IPS-NIHi11 (cell line): ENCODE measurements at regions not wholly inside any gene's neighbourhood (a gene's known extent, or its start where the extent isn't known, plus 50 kb on each side); places are given as distances from the start of the nearest gene placed in this dataset.

Source experiments
- DNase-seq: peaks from one replicate; pipeline ENCODE4 v3.0.0; 2012; ENCODE audit warnings: mixed read lengths, low spot score

GRCh38 chr1:47703156-47703825 lies 265.4 kb downstream of the FOXD2 start:
- DNase-seq, result no peak

DNA sequence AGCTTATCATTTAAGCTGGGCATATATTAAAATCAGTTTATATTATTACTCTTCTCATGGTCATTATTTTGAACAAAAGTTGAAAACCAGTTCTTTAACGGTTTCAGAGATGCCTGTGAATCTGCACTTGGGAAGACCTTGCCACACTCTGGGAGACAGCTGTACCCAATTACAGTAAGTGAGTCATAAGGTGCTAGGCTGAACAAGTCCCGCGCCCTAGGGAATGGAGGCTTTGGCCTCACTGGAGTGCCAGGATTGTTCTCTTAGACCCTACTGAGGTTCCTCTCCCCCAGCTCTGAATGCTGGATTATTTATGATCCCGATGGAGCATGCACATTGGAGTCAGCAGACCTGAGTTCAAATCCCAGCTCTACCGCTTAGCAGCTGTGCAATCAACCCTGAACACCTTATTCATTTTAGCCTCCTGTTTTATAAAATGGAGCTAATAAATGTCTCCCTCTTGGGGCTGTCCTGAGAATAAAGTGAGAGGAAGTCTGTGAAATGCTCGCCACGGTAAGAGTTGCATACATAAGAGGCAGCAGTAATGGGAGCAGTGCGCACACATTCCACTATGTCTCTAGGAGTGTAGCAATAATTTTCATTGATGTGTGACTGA lies 266.2 kb downstream of the FOXD2 start:
- no peak for DNase-seq

DNA sequence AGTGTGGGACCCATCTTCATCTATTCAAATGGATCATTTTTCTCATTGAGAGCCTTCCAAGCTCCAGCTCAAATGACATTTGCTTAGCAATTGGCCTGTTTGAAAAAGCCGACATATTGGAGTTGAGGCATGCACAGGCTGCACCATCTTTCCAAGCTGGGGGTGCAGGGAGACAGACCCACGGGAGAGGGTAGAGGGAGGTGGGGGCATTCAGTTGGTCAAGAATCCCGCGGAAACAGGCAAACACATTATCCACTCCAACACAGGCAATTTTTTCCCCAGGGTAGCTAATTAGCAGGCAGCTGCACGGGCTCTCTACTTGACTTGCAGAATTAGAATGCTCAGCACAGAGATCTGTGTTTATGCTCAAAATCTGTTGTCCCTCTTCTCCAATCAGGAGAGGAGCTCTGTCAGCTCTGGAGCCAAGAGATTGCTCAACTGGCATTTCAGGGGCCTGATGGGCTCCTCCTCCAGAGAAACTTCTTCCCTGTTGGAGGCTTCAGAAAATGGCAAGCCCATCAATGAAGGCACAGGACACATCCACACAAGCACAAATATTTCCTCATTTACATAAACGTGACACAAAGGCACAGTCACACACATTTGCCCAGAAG lies 267.8 kb downstream of the FOXD2 start:
- no peak for DNase-seq

DNA sequence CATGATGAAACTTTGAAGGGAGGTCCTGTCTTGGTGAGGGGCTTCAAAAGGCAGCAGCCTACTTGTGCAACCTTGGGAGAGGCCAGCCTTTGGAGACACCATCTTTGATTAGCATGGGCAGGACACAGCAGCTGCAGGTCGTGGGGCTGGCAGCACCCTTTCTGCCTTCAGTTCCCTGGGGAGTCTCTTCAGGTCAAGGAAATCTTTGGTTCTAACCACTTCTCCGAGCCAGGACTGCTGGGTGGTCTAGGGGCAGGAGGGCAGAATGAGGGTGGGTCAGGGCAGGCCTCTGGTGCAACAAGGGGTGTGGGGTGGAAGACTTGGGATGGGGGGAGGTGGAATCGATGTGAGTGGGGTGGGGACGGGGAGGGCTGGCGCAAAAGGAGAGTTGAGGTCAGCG lies 269.7 kb downstream of the FOXD2 start:
- DNase-seq, result no peak

- no peak for DNase-seq
These were observed 270.2 kb downstream of the FOXD2 start for GRCh38 chr1:47708019-47708535.

DNA sequence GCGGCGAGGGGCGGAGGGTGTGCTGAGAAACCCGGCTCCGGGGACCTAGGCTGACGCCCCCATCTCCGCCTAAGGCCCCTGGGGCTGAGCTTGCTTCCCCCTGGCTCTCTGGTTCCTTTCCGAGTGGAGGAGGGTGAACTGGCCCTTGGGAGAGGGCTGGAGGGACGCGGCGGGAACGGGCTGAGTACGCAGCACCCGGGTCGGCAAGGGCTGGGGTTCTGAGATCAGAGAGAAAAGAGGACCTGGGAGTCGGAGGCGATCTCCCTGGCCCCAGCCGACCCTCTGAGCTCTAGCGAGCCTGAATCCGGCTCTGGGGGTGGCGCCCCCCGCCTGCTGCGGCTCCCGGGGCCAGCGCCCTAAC lies 270.8 kb downstream of the FOXD2 start:
- no peak for DNase-seq

- DNase-seq, result peak; percentile 85
These were observed 271.4 kb downstream of the FOXD2 start for GRCh38 chr1:47709019-47709871.

DNA sequence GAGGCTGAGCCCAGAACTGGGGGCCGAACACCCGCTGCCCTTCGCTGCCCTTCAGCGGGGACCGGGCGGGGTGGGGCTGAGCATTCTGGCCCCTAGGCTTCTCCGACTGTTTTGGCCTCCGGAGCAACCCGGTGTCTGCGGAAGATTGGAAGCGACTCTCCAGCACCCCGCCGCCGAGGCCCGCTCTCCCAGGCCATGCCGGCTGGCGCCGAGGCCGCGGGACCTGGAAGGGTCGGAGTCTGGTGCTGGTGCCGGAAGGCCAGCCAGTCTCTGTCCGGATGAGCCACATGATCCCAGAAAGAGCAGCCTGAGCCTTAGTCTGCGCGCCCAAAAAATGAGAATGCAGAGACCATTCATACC lies 272.0 kb downstream of the FOXD2 start:
- DNase-seq, result peak; percentile 72

DNA sequence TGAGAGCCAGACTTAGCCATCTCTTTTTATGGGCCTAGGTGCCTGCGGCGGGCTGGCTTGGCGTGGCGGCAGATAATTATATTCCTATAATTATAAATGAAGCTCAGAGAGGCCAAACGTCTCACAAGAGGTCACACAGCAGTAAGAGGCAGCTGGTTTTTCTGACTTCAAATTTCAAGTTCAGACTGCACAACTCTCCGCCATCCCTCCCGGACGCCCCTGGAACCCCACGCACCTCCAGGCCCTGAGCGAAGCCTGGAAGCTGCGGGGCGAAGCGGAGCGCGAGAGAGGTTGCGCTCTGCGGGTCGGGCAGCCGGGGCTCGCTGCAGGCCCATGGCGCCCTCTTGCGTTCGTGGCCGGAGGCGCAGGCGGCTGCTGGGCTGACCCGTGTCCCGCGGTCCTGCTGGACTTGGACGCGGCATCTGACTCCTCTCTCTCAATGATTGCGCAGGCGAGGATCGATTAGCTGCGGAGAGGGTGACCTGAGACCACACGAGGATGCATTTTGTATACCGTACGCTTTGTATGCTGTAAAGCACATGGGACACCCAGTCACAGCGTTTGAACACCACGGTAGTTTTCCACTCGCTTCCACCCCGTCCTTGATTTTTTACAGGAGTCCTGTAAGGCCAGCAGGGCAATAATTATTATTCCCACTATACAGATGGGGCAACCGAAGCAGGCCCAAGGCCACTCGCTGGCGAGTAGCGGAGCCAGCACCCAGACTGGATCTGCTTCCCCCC lies 272.7 kb downstream of the FOXD2 start:
- DNase-seq, result peak; percentile 98
